H9 (cell line): ENCODE measurements at regions not wholly inside any gene's neighbourhood (a gene's known extent, or its start where the extent isn't known, plus 50 kb on each side); places are given as distances from the start of the nearest gene placed in this dataset.

Experiments
- DNase-seq: peaks from one replicate; pipeline ENCODE4 v3.0.0-alpha.2; 2017
- H2AFZ ChIP-seq: one replicate; pipeline ENCODE4 v1.6.1; 2013; ENCODE audit warnings: mild to moderate bottlenecking, low read length, control low read depth, moderate library complexity
- H2AK5ac ChIP-seq: 2 replicates; pipeline ENCODE4 v1.6.1; 2013; ENCODE audit warnings: low read length, control low read depth, mixed read lengths; ENCODE audit not compliant: insufficient read length
- H2BK120ac ChIP-seq: one replicate; pipeline ENCODE4 v1.6.1; 2013; ENCODE audit warnings: low read depth, mild to moderate bottlenecking, low read length, control low read depth, inconsistent platforms; ENCODE audit not compliant: poor library complexity, severe bottlenecking
- H2BK12ac ChIP-seq: 2 replicates; pipeline ENCODE4 v1.6.1; 2013; ENCODE audit warnings: low read length, control low read depth, mixed read lengths, low read depth; ENCODE audit not compliant: insufficient read length
- H2BK15ac ChIP-seq: 2 replicates; pipeline ENCODE4 v1.6.1; 2013; ENCODE audit warnings: low read depth, low read length, control low read depth
- H2BK20ac ChIP-seq: one replicate; pipeline ENCODE4 v1.6.1; 2013; ENCODE audit warnings: low read depth, mild to moderate bottlenecking, low read length, control low read depth, inconsistent platforms; ENCODE audit not compliant: poor library complexity, severe bottlenecking
- H2BK5ac ChIP-seq: 2 replicates; pipeline ENCODE4 v1.6.1; 2013; ENCODE audit warnings: low read length, control low read depth, mixed read lengths; ENCODE audit not compliant: insufficient read length
- H3K14ac ChIP-seq: 2 replicates; pipeline ENCODE4 v1.6.1; 2013; ENCODE audit warnings: low read length, control low read depth; ENCODE audit not compliant: insufficient read depth
- H3K18ac ChIP-seq: 2 replicates; pipeline ENCODE4 v1.6.1; 2013; ENCODE audit warnings: low read depth, mild to moderate bottlenecking, mixed read lengths, low read length, control low read depth; ENCODE audit not compliant: insufficient read length
- H3K23ac ChIP-seq: 2 replicates; pipeline ENCODE4 v1.6.1; 2013; ENCODE audit warnings: low read length, control low read depth, mixed read lengths, low read depth; ENCODE audit not compliant: insufficient read length
- H3K23me2 ChIP-seq: 2 replicates; pipeline ENCODE4 v1.6.1; 2013; ENCODE audit warnings: low read depth, mild to moderate bottlenecking, mixed read lengths, low read length, control low read depth; ENCODE audit not compliant: insufficient read length, poor library complexity, severe bottlenecking
- H3K27ac ChIP-seq: 2 replicates; pipeline ENCODE4 v1.5.1; 2013; ENCODE audit warnings: low read length, control low read depth, mixed read lengths, low read depth; ENCODE audit not compliant: insufficient read length
- H3K27me3 ChIP-seq: 2 replicates; pipeline ENCODE4 v1.6.1; 2013; ENCODE audit warnings: low read length, control low read depth, inconsistent platforms; ENCODE audit not compliant: insufficient read depth
- H3K4ac ChIP-seq: 2 replicates; pipeline ENCODE4 v1.6.1; 2013; ENCODE audit warnings: low read depth, mild to moderate bottlenecking, control low read depth, inconsistent platforms, low read length, moderate library complexity
- H3K4me1 ChIP-seq: 2 replicates; pipeline ENCODE4 v1.6.1; 2013; ENCODE audit warnings: low read length, control low read depth, inconsistent platforms; ENCODE audit not compliant: insufficient read depth
- H3K4me2 ChIP-seq: 2 replicates; pipeline ENCODE4 v1.6.1; 2013; ENCODE audit warnings: low read length, control low read depth, mixed read lengths; ENCODE audit not compliant: insufficient read length, insufficient read depth
- H3K56ac ChIP-seq: 2 replicates; pipeline ENCODE4 v1.6.1; 2013; ENCODE audit warnings: low read depth, mild to moderate bottlenecking, mixed read lengths, low read length, control low read depth; ENCODE audit not compliant: insufficient read length
- H3K79me1 ChIP-seq: 2 replicates; pipeline ENCODE4 v1.6.1; 2013; ENCODE audit warnings: low read depth, mild to moderate bottlenecking, moderate library complexity, low read length, control low read depth, inconsistent platforms; ENCODE audit not compliant: insufficient read depth, poor library complexity, severe bottlenecking
- H3K79me2 ChIP-seq: 2 replicates; pipeline ENCODE4 v1.6.1; 2013; ENCODE audit warnings: low read length, control low read depth, inconsistent platforms; ENCODE audit not compliant: insufficient read depth
- H3K9ac ChIP-seq: 2 replicates; pipeline ENCODE4 v1.6.1; 2013; ENCODE audit warnings: low read length, control low read depth, mixed read lengths; ENCODE audit not compliant: insufficient read length; ENCODE audit errors: extremely low read depth
- H3K9me3 ChIP-seq: one replicate; pipeline ENCODE4 v1.6.1; 2013; ENCODE audit warnings: low read depth, low read length, inconsistent platforms; ENCODE audit not compliant: control insufficient read depth
- H3T11ph ChIP-seq: one replicate; pipeline ENCODE4 v1.6.1; 2013; ENCODE audit warnings: mild to moderate bottlenecking, low read length, control low read depth, inconsistent platforms
- H4K20me1 ChIP-seq: one replicate; pipeline ENCODE4 v1.6.1; 2013; ENCODE audit not compliant: control insufficient read depth, insufficient read length, insufficient read depth
- H4K5ac ChIP-seq: 2 replicates; pipeline ENCODE4 v1.6.1; 2013; ENCODE audit warnings: low read depth, mild to moderate bottlenecking, mixed read lengths, low read length, control low read depth; ENCODE audit not compliant: insufficient read length
- H4K8ac ChIP-seq: replicated peaks from 2 replicates; pipeline ENCODE4 v1.6.1; 2013; ENCODE audit warnings: low read length, control low read depth, mixed read lengths, low read depth; ENCODE audit not compliant: insufficient read length
- H4K91ac ChIP-seq: 2 replicates; pipeline ENCODE4 v1.6.1; 2013; ENCODE audit warnings: low read depth, mild to moderate bottlenecking, moderate library complexity, mixed read lengths, low read length, control low read depth; ENCODE audit not compliant: insufficient read length
- H3K27ac Mint-ChIP-seq, 3 experiments: 2 replicates in 2 of 3; 3 replicates in 1 of 3; pipeline ENCODE4 v1.8.0; 2020 to 2021; ENCODE audit warnings: mixed read lengths in 3 of 3, mild to moderate bottlenecking in 1 of 3, moderate library complexity in 1 of 3
- H3K27me3 Mint-ChIP-seq: 2 replicates; pipeline ENCODE4 v1.8.0; 2021; ENCODE audit warnings: low read depth, mild to moderate bottlenecking, moderate library complexity, mixed read lengths
- H3K36me3 Mint-ChIP-seq, 3 experiments: 2 replicates in 2 of 3; 3 replicates in 1 of 3; pipeline ENCODE4 v1.8.0; 2020 to 2021; ENCODE audit warnings: low read depth in 3 of 3, mixed read lengths in 3 of 3; ENCODE audit not compliant: insufficient read depth in 1 of 3
- H3K4me1 Mint-ChIP-seq, 2 experiments: 2 replicates each; pipeline ENCODE4 v1.8.0; 2020; ENCODE audit warnings: mixed read lengths in 2 of 2
- H3K4me3 Mint-ChIP-seq, 2 experiments: 2 replicates in 1 of 2; 3 replicates in 1 of 2; pipeline ENCODE4 v1.8.0; 2020 to 2021; ENCODE audit warnings: mild to moderate bottlenecking in 2 of 2, mixed read lengths in 2 of 2, moderate library complexity in 1 of 2
- H3K9me3 Mint-ChIP-seq, 2 experiments: 2 replicates in 1 of 2; 3 replicates in 1 of 2; pipeline ENCODE4 v1.8.0; 2020; ENCODE audit warnings: mild to moderate bottlenecking in 2 of 2, mixed read lengths in 2 of 2, moderate library complexity in 1 of 2
- CTCF ChIP-seq: fragments of 200-600 bp; sonication (generic); conservative IDR thresholded peaks from 3 replicates; pipeline ENCODE4 v1.8.0; 2021; ENCODE audit warnings: antibody characterized with exemption, mild to moderate bottlenecking
- WGBS: extraction: QIAGEN DNeasy Blood & Tissue Kit; methylation state at CpG from one replicate; pipeline ENCODE4 v1.1.7; 2013; ENCODE audit warnings: missing lambda C conversion rate, low lambda C conversion rate, mixed read lengths; ENCODE audit not compliant: insufficient read length; ENCODE audit errors: extremely low coverage; 5-methylcytosine and 5-hydroxymethylcytosine counted together

- Histone ChIP-seq H3T11ph (no peak overlapping the region), H3K79me2 (no peaks in the 10 kb centered on the region), H3K79me1 (no peaks in the 10 kb centered on the region), H2BK5ac (no peak overlapping the region), H2BK20ac (no peak overlapping the region), H3K23ac (no peak overlapping the region), H3K27me3 (no peaks in the 10 kb centered on the region), H2BK12ac (no peak overlapping the region), H2BK15ac (no peak overlapping the region), H3K9me3 (no peaks in the 10 kb centered on the region), H3K4ac (no peak overlapping the region), H4K5ac (no peak overlapping the region), H4K8ac (no peak overlapping the region), H3K4me2 (no peak overlapping the region), H4K20me1 (no peaks in the 10 kb centered on the region), H4K91ac (no peak overlapping the region), H3K56ac (no peak overlapping the region), H2BK120ac (no peak overlapping the region), H3K9ac (no peak overlapping the region), H3K4me1 (peaks cover 9% of the 10 kb centered on the region; the same call in 1 of the 2 replicates), H3K27ac (no peak overlapping the region), H3K23me2 (no peaks in the 10 kb centered on the region), H2AFZ (no peak overlapping the region), H3K14ac (no peak overlapping the region), H3K18ac (no peak overlapping the region), H2AK5ac (no peak overlapping the region)
- WGBS, result no CpG with 5 or more reads among the region's 5 CpGs
- Mint-ChIP-seq H3K4me3 (no peak overlapping the region), H3K27me3 (no peaks in the 10 kb centered on the region; the same call in none of the 2 replicates), H3K36me3 (0 out of 7 replicates have a peak, but pooled peaks cover 0 to 1% (median 0%) of the 10 kb centered on the region in 3 experiments), H3K27ac (no peak overlapping the region), H3K4me1 (peaks cover 39 to 40% of the 10 kb centered on the region in 2 experiments), H3K9me3 (no peaks in the 10 kb centered on the region)
- no peak for TF ChIP-seq CTCF
- DNase-seq, result no peak
Observed at GRCh38 chr2:236657215-236657614, 87.6 kb downstream of the ACKR3 start.
